Endothelial cell of umbilical vein (primary cell): ENCODE measurements at regions not wholly inside any gene's neighbourhood (a gene's known extent, or its start where the extent isn't known, plus 50 kb on each side); places are given as distances from the start of the nearest gene placed in this dataset.

ENCODE experiments used
- BruUV-seq: library from RNA; stranded (reverse); fragments of 400-500 nt; replicated peaks from 2 replicates; lab custom pipeline; 2021; lab: Mats Ljungman, UMichigan
- CTCF ChIA-PET: fragments of 300-600, 350-600 bp; sonication (Branson Sonifier 250); formaldehyde crosslinking; loops from one replicate; lab custom pipeline; 2021; ENCODE audit warnings: antibody characterized with exemption, inconsistent platforms; lab: Charles Lee
- POLR2A ChIA-PET: fragments of 300-600, 350-600 bp; sonication (Branson Sonifier 250); formaldehyde crosslinking; loops from one replicate; lab custom pipeline; 2021; ENCODE audit warnings: antibody characterized with exemption, inconsistent platforms; lab: Charles Lee
- DNase-seq: peaks from one replicate; pipeline ENCODE4 v3.0.0-alpha.2; 2011; ENCODE audit warnings: low read depth, low spot score
- FAIRE-seq: peaks from 2 replicates; lab custom pipeline; 2011; peaks lifted over from hg19 to GRCh38; lab: Jason Lieb, UNC
- H2AFZ ChIP-seq: 2 replicates; pipeline ENCODE4 v1.6.0; 2012; ENCODE audit warnings: low read depth, low read length, control low read depth, inconsistent platforms
- H3K27ac ChIP-seq: 2 replicates; pipeline ENCODE4 v1.5.1; 2011; ENCODE audit warnings: low read depth, mild to moderate bottlenecking, control low read depth, low read length, moderate library complexity; ENCODE audit not compliant: insufficient read depth
- H3K27me3 ChIP-seq, 2 experiments: 2 replicates each; pipeline versions ENCODE4 v1.6.0 to v1.6.1; 2011; ENCODE audit warnings: low read length in 2 of 2, mixed read lengths in 1 of 2; ENCODE audit not compliant: control insufficient read depth in 2 of 2, insufficient read depth in 2 of 2
- H3K36me3 ChIP-seq, 2 experiments: 2 replicates in 1 of 2; 3 replicates in 1 of 2; pipeline ENCODE4 v1.5.1; 2011; ENCODE audit warnings: low read length in 2 of 2, mild to moderate bottlenecking in 1 of 2, moderate library complexity in 1 of 2; ENCODE audit not compliant: control insufficient read depth in 2 of 2, insufficient read depth in 2 of 2; ENCODE audit errors: extremely low read depth in 1 of 2
- H3K4me1 ChIP-seq: 3 replicates; pipeline ENCODE4 v1.5.1; 2011; ENCODE audit warnings: mild to moderate bottlenecking, low read length; ENCODE audit not compliant: control insufficient read depth, insufficient read depth; ENCODE audit errors: extremely low read depth
- H3K4me2 ChIP-seq: 2 replicates; pipeline ENCODE4 v1.6.1; 2011; ENCODE audit warnings: low read length, control low read depth, mixed read lengths; ENCODE audit not compliant: insufficient read depth
- H3K4me3 ChIP-seq, 3 experiments: fragments of 200-600 bp in 1 of 3; sonication (generic), shearing (Covaris generic) in 1 of 3; replicated peaks in 1 of 3; 2 replicates each; pipeline ENCODE4 v1.5.1; 2011 to 2016; ENCODE audit warnings: control low read depth in 3 of 3, low read length in 3 of 3, mild to moderate bottlenecking in 2 of 3, inconsistent platforms in 1 of 3, low read depth in 1 of 3, moderate library complexity in 1 of 3; ENCODE audit not compliant: insufficient read depth in 1 of 3
- H3K79me2 ChIP-seq: 2 replicates; pipeline ENCODE4 v1.6.0; 2012; ENCODE audit warnings: low read length, inconsistent platforms; ENCODE audit not compliant: control insufficient read depth, insufficient read depth
- H3K9ac ChIP-seq: replicated peaks from 2 replicates; pipeline ENCODE3; 2011; ENCODE audit warnings: low read length, control low read depth; ENCODE audit not compliant: insufficient read depth; ENCODE audit errors: extremely low read depth
- H3K9me1 ChIP-seq: replicated peaks from 3 replicates; pipeline ENCODE4 v1.6.0; 2011; ENCODE audit warnings: mild to moderate bottlenecking, low read length; ENCODE audit not compliant: control insufficient read depth, insufficient read depth; ENCODE audit errors: extremely low read depth
- H3K9me3 ChIP-seq: replicated peaks from 2 replicates; pipeline ENCODE4 v1.5.1; 2012; ENCODE audit warnings: low read length, inconsistent platforms; ENCODE audit not compliant: control insufficient read depth, insufficient read depth
- H4K20me1 ChIP-seq: replicated peaks from 2 replicates; pipeline ENCODE3; 2011; ENCODE audit warnings: mild to moderate bottlenecking, low read length; ENCODE audit not compliant: control insufficient read depth, insufficient read depth; ENCODE audit errors: extremely low read depth
- EZH2 ChIP-seq: IDR thresholded peaks from 2 replicates; pipeline ENCODE4 v1.6.1; 2012; ENCODE audit warnings: borderline replicate concordance, low read depth, mild to moderate bottlenecking, moderate library complexity, low read length, inconsistent platforms; ENCODE audit not compliant: severe bottlenecking
- FOS ChIP-seq: IDR thresholded peaks from 2 replicates; pipeline ENCODE4 v1.6.1; 2011; ENCODE audit warnings: mild to moderate bottlenecking, low read length, moderate library complexity, borderline replicate concordance; ENCODE audit not compliant: insufficient read depth
- GATA2 ChIP-seq: IDR thresholded peaks from 2 replicates; pipeline ENCODE4 v1.7.0; 2011; ENCODE audit warnings: low read depth, mild to moderate bottlenecking, moderate library complexity, mixed read lengths, low read length; ENCODE audit not compliant: insufficient read length, insufficient read depth
- JUN ChIP-seq: IDR thresholded peaks from 2 replicates; pipeline ENCODE4 v1.6.1; 2011; ENCODE audit warnings: borderline replicate concordance, low read depth; ENCODE audit not compliant: insufficient read length, insufficient read depth
- MYC ChIP-seq: IDR thresholded peaks from one replicate; pipeline ENCODE4 v1.6.1; 2011; ENCODE audit warnings: mild to moderate bottlenecking, low read depth, low read length
- POLR2A ChIP-seq: IDR thresholded peaks from 2 replicates; pipeline ENCODE4 v1.6.1; 2012; ENCODE audit warnings: low read depth, mild to moderate bottlenecking, control low read depth, low read length
- POLR2AphosphoS5 ChIP-seq: IDR thresholded peaks from 2 replicates; pipeline ENCODE4 v1.6.1; 2012; ENCODE audit warnings: low read depth, mild to moderate bottlenecking, control low read depth, low read length, moderate library complexity; ENCODE audit not compliant: insufficient read depth
- dilution Hi-C: fragments of 300-500 bp; cut with MboI; formaldehyde crosslinking; loops from one replicate; pipeline ENCODE4 v1.15.0; 2019; ENCODE audit warnings: low sequenced_read_pairs; ENCODE audit not compliant: extremely low pct_ligation_motif_present
- intact Hi-C: fragments of 100-400 bp; cut with micrococcal nuclease; formaldehyde crosslinking; loops from one replicate; pipeline ENCODE4 v1.10.0; 2022
- TF ChIP-seq, protein P1 (sequence below): IDR thresholded peaks from 2 replicates; pipeline ENCODE4 v1.6.1; 2011; ENCODE audit not compliant: insufficient read depth, insufficient read length
- TF ChIP-seq, protein P2 (sequence below), 2 donors: IDR thresholded peaks; 1 replicate in 1 of 2; 2 replicates in 1 of 2; pipeline ENCODE4 v1.5.1; 2011; ENCODE audit warnings: low read length in 2 of 2, mild to moderate bottlenecking in 2 of 2, moderate library complexity in 2 of 2, control low read depth in 1 of 2, inconsistent platforms in 1 of 2, low read depth in 1 of 2; ENCODE audit not compliant: insufficient read depth in 1 of 2; ENCODE audit errors: extremely low read depth in 1 of 2

DNA sequence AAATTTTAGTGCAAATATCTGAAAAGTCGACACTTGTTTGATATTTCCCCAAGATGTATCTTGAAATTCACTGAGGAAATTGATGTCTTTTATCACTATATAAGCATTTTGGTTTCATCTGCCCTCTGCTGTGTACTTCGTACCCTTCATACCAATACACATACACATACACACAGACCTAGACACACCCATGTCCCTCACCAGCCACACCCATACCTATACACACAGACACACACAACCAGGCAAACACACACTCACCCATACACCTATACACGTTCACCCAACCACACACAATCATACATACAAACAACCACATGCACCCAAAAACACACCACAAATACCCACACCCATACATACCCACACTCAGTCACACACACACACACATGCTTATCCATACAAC, 367.8 kb downstream of the HINT1 start:
- CTCF ChIA-PET = no interaction called here

More for the DNA sequence above, 367.8 kb downstream of the HINT1 start:
- Histone ChIP-seq H3K79me2 (no peaks in the 10 kb centered on the region), H3K27me3 (no peaks in the 10 kb centered on the region), H3K27ac (no peak overlapping the region), H3K4me1 (no peaks in the 10 kb centered on the region), H2AFZ (no peak overlapping the region), H3K9me3 (no peaks in the 10 kb centered on the region), H3K9me1 (no peaks in the 10 kb centered on the region), H3K9ac (no peak overlapping the region), H3K36me3 (no peaks in the 10 kb centered on the region), H4K20me1 (no peaks in the 10 kb centered on the region), H3K4me3 (no peak overlapping the region), H3K4me2 (no peak overlapping the region)
- POLR2A ChIA-PET = no interaction called here
- TF ChIP-seq, protein P1, sequence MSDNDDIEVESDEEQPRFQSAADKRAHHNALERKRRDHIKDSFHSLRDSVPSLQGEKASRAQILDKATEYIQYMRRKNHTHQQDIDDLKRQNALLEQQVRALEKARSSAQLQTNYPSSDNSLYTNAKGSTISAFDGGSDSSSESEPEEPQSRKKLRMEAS = no peak
- TF ChIP-seq MYC (no peak), POLR2A (no peak), POLR2AphosphoS5 (no peak), FOS (no peak), EZH2 (no peak), JUN (no peak), GATA2 (no peak)
- TF ChIP-seq, protein P2, sequence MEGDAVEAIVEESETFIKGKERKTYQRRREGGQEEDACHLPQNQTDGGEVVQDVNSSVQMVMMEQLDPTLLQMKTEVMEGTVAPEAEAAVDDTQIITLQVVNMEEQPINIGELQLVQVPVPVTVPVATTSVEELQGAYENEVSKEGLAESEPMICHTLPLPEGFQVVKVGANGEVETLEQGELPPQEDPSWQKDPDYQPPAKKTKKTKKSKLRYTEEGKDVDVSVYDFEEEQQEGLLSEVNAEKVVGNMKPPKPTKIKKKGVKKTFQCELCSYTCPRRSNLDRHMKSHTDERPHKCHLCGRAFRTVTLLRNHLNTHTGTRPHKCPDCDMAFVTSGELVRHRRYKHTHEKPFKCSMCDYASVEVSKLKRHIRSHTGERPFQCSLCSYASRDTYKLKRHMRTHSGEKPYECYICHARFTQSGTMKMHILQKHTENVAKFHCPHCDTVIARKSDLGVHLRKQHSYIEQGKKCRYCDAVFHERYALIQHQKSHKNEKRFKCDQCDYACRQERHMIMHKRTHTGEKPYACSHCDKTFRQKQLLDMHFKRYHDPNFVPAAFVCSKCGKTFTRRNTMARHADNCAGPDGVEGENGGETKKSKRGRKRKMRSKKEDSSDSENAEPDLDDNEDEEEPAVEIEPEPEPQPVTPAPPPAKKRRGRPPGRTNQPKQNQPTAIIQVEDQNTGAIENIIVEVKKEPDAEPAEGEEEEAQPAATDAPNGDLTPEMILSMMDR (IDR thresholded peaks at IDR 0.05; ENCODE audit: extremely low read depth in 1 of 2, insufficient read depth in 1 of 2, low read depth in 1 of 2, low read length in 2 of 2) = no peak
- dilution Hi-C loops (no loop called here), intact Hi-C loops (no loop called here)
- FAIRE-seq (no peak), DNase-seq (no peak)
- no TSS peak for BruUV-seq
